RWPE2 (cell line): ENCODE measurements at regions not wholly inside any gene's neighbourhood (a gene's known extent, or its start where the extent isn't known, plus 50 kb on each side); places are given as distances from the start of the nearest gene placed in this dataset.

Experiments used
- ATAC-seq: fragments of 200-7000 bp; cut with Tn5 transposase; 3 replicates; pipeline ENCODE4 v1.9.1; 2021; ENCODE audit warnings: low read depth
- DNase-seq: peaks from one replicate; pipeline ENCODE4 v3.0.0-alpha.2; 2020; ENCODE audit warnings: low spot score
- H3K27ac ChIP-seq: fragments of 450-650 bp; 2 replicates; pipeline ENCODE4 v1.5.1; 2017; ENCODE audit warnings: mild to moderate bottlenecking; ENCODE audit not compliant: poor library complexity, severe bottlenecking
- H3K27me3 ChIP-seq: fragments of 250-450 bp; sonication (Bioruptor Pico); 2 replicates; pipeline ENCODE4 v1.5.1; 2021; ENCODE audit warnings: mild to moderate bottlenecking, moderate library complexity; ENCODE audit not compliant: insufficient read depth, poor library complexity, severe bottlenecking
- H3K36me3 ChIP-seq: fragments of 250-450 bp; sonication (Bioruptor Pico); 2 replicates; pipeline ENCODE4 v1.5.1; 2020; ENCODE audit warnings: low read depth, mild to moderate bottlenecking, moderate library complexity
- H3K4me1 ChIP-seq: fragments of 250-450 bp; sonication (Bioruptor Pico); 2 replicates; pipeline ENCODE4 v1.5.1; 2021; ENCODE audit warnings: mild to moderate bottlenecking, moderate library complexity; ENCODE audit not compliant: insufficient read depth, poor library complexity, severe bottlenecking
- H3K4me3 ChIP-seq: fragments of 250-450 bp; sonication (Bioruptor Pico); 2 replicates; pipeline ENCODE4 v1.5.1; 2021; ENCODE audit warnings: mild to moderate bottlenecking, moderate library complexity; ENCODE audit not compliant: severe bottlenecking
- H3K9me3 ChIP-seq: fragments of 250-450 bp; sonication (Bioruptor Pico); 2 replicates; pipeline ENCODE4 v1.5.1; 2021; ENCODE audit warnings: mild to moderate bottlenecking, moderate library complexity; ENCODE audit not compliant: severe bottlenecking
- CTCF ChIP-seq: fragments of 450-650 bp; IDR thresholded peaks from one replicate; pipeline ENCODE4 v1.5.1; 2017; ENCODE audit warnings: mild to moderate bottlenecking, moderate library complexity; ENCODE audit not compliant: poor library complexity, severe bottlenecking

GRCh38 chr19:30692879-30693503, 320.8 kb downstream of the ZNF536 start:
- Histone ChIP-seq H3K27ac (no peak overlapping the region), H3K27me3 (peaks cover 24% of the 10 kb centered on the region), H3K4me3 (no peak overlapping the region), H3K4me1 (no peaks in the 10 kb centered on the region), H3K36me3 (no peaks in the 10 kb centered on the region), H3K9me3 (no peaks in the 10 kb centered on the region)
- TF ChIP-seq CTCF, result no peak
- no peak for ATAC-seq
- DNase-seq, result no peak

GRCh38 chr19:30692181-30692811, 320.1 kb downstream of the ZNF536 start:
- TF ChIP-seq CTCF, result no peak
- Histone ChIP-seq H3K27me3 (peaks cover 28% of the 10 kb centered on the region), H3K9me3 (no peaks in the 10 kb centered on the region), H3K4me3 (no peak overlapping the region), H3K36me3 (no peaks in the 10 kb centered on the region), H3K27ac (no peak overlapping the region), H3K4me1 (no peaks in the 10 kb centered on the region)
- DNase-seq (no peak), ATAC-seq (no peak)

- no peak overlapping the region for H3K27ac ChIP-seq
Observed at GRCh38 chr19:30691819-30692166, 319.6 kb downstream of the ZNF536 start.

GRCh38 chr19:30690935-30691818, 319.0 kb downstream of the ZNF536 start:
- Histone ChIP-seq H3K4me1 (no peaks in the 10 kb centered on the region), H3K4me3 (no peak overlapping the region), H3K27me3 (peaks cover 32% of the 10 kb centered on the region), H3K36me3 (no peaks in the 10 kb centered on the region), H3K27ac (no peak overlapping the region), H3K9me3 (no peaks in the 10 kb centered on the region)
- ATAC-seq (no peak), DNase-seq (no peak)
- TF ChIP-seq CTCF, result no peak

More at GRCh38 chr19:30691819-30692166, 319.6 kb downstream of the ZNF536 start:
- H3K27me3 ChIP-seq, result peaks cover 32% of the 10 kb centered on the region
- DNase-seq (no peak), ATAC-seq (no peak)
- H3K9me3 ChIP-seq, result no peaks in the 10 kb centered on the region
- no peak for TF ChIP-seq CTCF
- no peak overlapping the region for H3K4me3 ChIP-seq
- H3K36me3 ChIP-seq, result no peaks in the 10 kb centered on the region
- no peaks in the 10 kb centered on the region for H3K4me1 ChIP-seq
